ENCODE measurements at regions not wholly inside any gene's neighbourhood (a gene's known extent, or its start where the extent isn't known, plus 50 kb on each side); places are given as distances from the start of the nearest gene placed in this dataset.

- DNase-seq (ENCODE audit: extremely low read depth in 1 of 2, low read depth in 1 of 2) = no peak
Measured at GRCh38 chr3:194218646-194219453, 82.9 kb downstream of the HES1 start.

GRCh38 chr3:194219826-194220410 is 84.0 kb downstream of the HES1 start:
- no peak for DNase-seq (ENCODE audit: extremely low read depth in 1 of 2, low read depth in 1 of 2)

GRCh38 chr3:194220901-194221326 is 85.0 kb downstream of the HES1 start:
- DNase-seq (ENCODE audit: extremely low read depth in 1 of 2, low read depth in 1 of 2) = no peak

GRCh38 chr3:194221336-194221735 is 85.4 kb downstream of the HES1 start:
- DNase-seq (ENCODE audit: extremely low read depth in 1 of 2, low read depth in 1 of 2) = no peak

GRCh38 chr3:194223951-194224350 is 88.0 kb downstream of the HES1 start:
- no peak for DNase-seq (ENCODE audit: extremely low read depth in 1 of 2, low read depth in 1 of 2)

- DNase-seq (ENCODE audit: extremely low read depth in 1 of 2, low read depth in 1 of 2) = no peak
Measured at GRCh38 chr3:194224471-194225417, 88.8 kb downstream of the HES1 start.

- no peak for DNase-seq (ENCODE audit: extremely low read depth in 1 of 2, low read depth in 1 of 2)
Measured at GRCh38 chr3:194225418-194225812, 89.5 kb downstream of the HES1 start.

- DNase-seq (ENCODE audit: extremely low read depth in 1 of 2, low read depth in 1 of 2) = no peak
Measured at GRCh38 chr3:194225988-194226663, 90.2 kb downstream of the HES1 start.

GRCh38 chr3:194231929-194232832 is 96.2 kb downstream of the HES1 start:
- DNase-seq (ENCODE audit: extremely low read depth in 1 of 2, low read depth in 1 of 2) = no peak

GRCh38 chr3:194233150-194233549 is 97.2 kb downstream of the HES1 start:
- DNase-seq (ENCODE audit: extremely low read depth in 1 of 2, low read depth in 1 of 2) = no peak

GRCh38 chr3:194235160-194235559 is 99.2 kb downstream of the HES1 start:
- DNase-seq (ENCODE audit: extremely low read depth in 1 of 2, low read depth in 1 of 2) = no peak

GRCh38 chr3:194237110-194237509 is 101.2 kb downstream of the HES1 start:
- DNase-seq (ENCODE audit: extremely low read depth in 1 of 2, low read depth in 1 of 2) = no peak

GRCh38 chr3:194240766-194241165 is 104.8 kb downstream of the HES1 start:
- no peak for DNase-seq (ENCODE audit: extremely low read depth in 1 of 2, low read depth in 1 of 2)

- no peak for DNase-seq (ENCODE audit: extremely low read depth in 1 of 2, low read depth in 1 of 2)
Measured at GRCh38 chr3:194243172-194243837, 107.4 kb downstream of the HES1 start.

GRCh38 chr3:194244167-194244566 is 107.0 kb downstream of the CPN2 start:
- no peak for DNase-seq (ENCODE audit: extremely low read depth in 1 of 2, low read depth in 1 of 2)

- DNase-seq (ENCODE audit: extremely low read depth in 1 of 2, low read depth in 1 of 2) = no peak
Measured at GRCh38 chr3:194245474-194245873, 105.7 kb downstream of the CPN2 start.

GRCh38 chr3:194245975-194246561 is 105.1 kb downstream of the CPN2 start:
- DNase-seq (ENCODE audit: extremely low read depth in 1 of 2, low read depth in 1 of 2) = no peak

- no peak for DNase-seq (ENCODE audit: extremely low read depth in 1 of 2, low read depth in 1 of 2)
Measured at GRCh38 chr3:194246709-194247349, 104.3 kb downstream of the CPN2 start.

Measured in stimulated activated CD8-positive, alpha-beta memory T cell treated with anti-CD3 and anti-CD28 coated beads, Interleukin-7, amount 100 ng/mL, for 48 hours (primary cell).